Panc1 (cell line): ENCODE measurements at regions not wholly inside any gene's neighbourhood (a gene's known extent, or its start where the extent isn't known, plus 50 kb on each side); places are given as distances from the start of the nearest gene placed in this dataset.

ENCODE experiments used
- TF ChIP-seq, protein P1 (sequence below): fragments of 450-650 bp; IDR thresholded peaks from 2 replicates; pipeline ENCODE4 v1.5.1; 2017; ENCODE audit warnings: mild to moderate bottlenecking
- TF ChIP-seq, protein P2 (sequence below), 2 experiments: IDR thresholded peaks; 2 replicates each; pipeline ENCODE4 v1.6.1; 2011 to 2012; ENCODE audit warnings: low read depth in 2 of 2, control low read depth in 1 of 2, low read length in 1 of 2, mild to moderate bottlenecking in 1 of 2, moderate library complexity in 1 of 2; ENCODE audit not compliant: insufficient read depth in 1 of 2

DNA sequence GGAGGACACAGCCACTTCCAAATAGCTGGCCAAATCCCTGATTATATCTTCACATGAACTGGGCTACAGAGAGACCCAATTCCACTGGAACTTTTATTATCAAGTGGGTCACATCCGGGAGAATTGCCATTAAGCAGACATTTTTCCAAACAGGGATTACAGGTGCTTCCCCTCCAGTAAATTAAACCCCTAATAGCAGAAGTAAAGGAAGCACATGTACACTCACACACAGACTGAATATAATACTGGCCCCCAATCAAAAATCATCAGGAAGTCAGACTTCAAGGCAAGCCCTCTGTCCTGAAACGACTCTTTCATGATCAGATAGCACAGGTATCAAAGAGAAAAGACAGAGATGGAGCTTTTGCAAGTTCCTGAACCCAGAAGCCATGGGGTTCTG lies 118.6 kb upstream of the PPP2R5A start:
- TF ChIP-seq, protein P1, sequence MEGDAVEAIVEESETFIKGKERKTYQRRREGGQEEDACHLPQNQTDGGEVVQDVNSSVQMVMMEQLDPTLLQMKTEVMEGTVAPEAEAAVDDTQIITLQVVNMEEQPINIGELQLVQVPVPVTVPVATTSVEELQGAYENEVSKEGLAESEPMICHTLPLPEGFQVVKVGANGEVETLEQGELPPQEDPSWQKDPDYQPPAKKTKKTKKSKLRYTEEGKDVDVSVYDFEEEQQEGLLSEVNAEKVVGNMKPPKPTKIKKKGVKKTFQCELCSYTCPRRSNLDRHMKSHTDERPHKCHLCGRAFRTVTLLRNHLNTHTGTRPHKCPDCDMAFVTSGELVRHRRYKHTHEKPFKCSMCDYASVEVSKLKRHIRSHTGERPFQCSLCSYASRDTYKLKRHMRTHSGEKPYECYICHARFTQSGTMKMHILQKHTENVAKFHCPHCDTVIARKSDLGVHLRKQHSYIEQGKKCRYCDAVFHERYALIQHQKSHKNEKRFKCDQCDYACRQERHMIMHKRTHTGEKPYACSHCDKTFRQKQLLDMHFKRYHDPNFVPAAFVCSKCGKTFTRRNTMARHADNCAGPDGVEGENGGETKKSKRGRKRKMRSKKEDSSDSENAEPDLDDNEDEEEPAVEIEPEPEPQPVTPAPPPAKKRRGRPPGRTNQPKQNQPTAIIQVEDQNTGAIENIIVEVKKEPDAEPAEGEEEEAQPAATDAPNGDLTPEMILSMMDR = no peak
- TF ChIP-seq, protein P2, sequence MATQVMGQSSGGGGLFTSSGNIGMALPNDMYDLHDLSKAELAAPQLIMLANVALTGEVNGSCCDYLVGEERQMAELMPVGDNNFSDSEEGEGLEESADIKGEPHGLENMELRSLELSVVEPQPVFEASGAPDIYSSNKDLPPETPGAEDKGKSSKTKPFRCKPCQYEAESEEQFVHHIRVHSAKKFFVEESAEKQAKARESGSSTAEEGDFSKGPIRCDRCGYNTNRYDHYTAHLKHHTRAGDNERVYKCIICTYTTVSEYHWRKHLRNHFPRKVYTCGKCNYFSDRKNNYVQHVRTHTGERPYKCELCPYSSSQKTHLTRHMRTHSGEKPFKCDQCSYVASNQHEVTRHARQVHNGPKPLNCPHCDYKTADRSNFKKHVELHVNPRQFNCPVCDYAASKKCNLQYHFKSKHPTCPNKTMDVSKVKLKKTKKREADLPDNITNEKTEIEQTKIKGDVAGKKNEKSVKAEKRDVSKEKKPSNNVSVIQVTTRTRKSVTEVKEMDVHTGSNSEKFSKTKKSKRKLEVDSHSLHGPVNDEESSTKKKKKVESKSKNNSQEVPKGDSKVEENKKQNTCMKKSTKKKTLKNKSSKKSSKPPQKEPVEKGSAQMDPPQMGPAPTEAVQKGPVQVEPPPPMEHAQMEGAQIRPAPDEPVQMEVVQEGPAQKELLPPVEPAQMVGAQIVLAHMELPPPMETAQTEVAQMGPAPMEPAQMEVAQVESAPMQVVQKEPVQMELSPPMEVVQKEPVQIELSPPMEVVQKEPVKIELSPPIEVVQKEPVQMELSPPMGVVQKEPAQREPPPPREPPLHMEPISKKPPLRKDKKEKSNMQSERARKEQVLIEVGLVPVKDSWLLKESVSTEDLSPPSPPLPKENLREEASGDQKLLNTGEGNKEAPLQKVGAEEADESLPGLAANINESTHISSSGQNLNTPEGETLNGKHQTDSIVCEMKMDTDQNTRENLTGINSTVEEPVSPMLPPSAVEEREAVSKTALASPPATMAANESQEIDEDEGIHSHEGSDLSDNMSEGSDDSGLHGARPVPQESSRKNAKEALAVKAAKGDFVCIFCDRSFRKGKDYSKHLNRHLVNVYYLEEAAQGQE (IDR thresholded peaks at IDR 0.05; ENCODE audit: insufficient read depth in 1 of 2, low read depth in 2 of 2, low read length in 1 of 2) = no peak
